ENCODE measurements at regions not wholly inside any gene's neighbourhood (a gene's known extent, or its start where the extent isn't known, plus 50 kb on each side); places are given as distances from the start of the nearest gene placed in this dataset.

DNA sequence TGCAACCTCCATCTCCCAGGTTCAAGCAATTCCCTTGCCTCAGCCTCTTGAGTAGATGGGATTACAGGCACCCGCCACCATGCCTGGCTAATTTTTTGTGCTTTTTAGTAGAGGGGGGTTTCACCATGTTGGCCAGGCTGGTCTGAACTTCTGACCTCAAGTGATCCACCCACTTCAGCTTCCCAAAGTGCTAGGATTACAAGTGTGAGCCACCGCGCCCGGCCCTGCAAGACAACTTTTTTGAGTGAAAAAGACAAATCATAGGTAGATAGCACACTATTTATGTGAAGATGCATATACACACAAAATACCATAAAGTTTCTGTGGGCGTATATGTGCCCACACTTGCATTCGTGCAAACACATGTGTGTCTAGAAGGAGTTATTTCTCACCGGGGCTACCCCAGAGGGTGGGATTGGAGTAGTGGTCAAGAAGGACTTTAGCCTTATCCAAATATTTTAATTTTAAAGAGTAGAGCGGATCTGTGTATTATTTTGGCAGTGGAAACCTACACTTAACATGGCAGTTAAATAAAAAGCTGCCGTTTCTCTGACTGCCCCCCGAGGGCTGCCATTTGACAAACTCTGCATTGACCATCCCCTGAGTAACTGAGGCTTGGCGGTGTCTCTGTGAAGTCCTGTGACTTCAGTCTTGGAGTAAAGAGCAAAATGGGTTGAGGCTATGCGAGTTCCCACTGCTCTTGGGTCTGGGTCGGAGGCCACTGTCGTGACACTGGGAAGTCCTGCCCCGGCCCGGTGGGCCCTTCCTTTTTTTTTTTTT is 93.4 kb upstream of the PTCH1 start:
- no peaks in the 10 kb centered on the region for H3K36me3 ChIP-seq (ENCODE audit: control insufficient read depth, insufficient read depth, low read length)
- H3K4me1 ChIP-seq (ENCODE audit: control insufficient read depth, insufficient read depth, low read length) = peaks cover 6% of the 10 kb centered on the region; the same call in 1 of the 2 replicates
- no peaks in the 10 kb centered on the region for H3K27me3 ChIP-seq (ENCODE audit: control insufficient read depth, insufficient read depth, low read length)
- no peak overlapping the region for H3K4me3 ChIP-seq (ENCODE audit: low read length)
- WGBS (ENCODE audit: insufficient coverage, insufficient read length) = no CpG with 5 or more reads among the region's 16 CpGs
- no peaks in the 10 kb centered on the region for H3K9me3 ChIP-seq (ENCODE audit: control insufficient read depth, insufficient read depth, low read length)
- DNase-seq (ENCODE audit: low read depth, low spot score) = no peak
- H3K27ac ChIP-seq (ENCODE audit: low read length) = no peak overlapping the region

DNA sequence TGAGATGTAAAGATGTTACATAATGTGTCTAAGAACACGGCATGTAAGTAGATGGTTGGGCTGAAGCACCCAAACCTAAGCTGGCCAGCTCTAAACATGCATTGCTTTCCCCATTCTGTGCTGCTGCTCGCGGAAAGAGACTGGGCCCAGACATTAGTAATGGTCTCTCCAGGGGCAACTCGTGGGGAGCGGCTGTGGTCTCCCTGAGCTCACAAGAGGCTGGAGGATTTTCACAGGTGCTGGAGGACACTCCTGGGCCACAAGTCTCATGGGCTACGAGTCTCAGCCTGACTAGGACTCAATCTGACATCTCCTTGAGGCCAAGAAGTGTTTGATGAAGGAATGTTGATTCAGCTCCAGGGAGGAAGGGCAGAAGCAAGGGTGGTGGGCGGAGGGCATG is 92.7 kb upstream of the PTCH1 start:
- Histone ChIP-seq H3K27ac (ENCODE audit: low read length) (no peak overlapping the region), H3K27me3 (ENCODE audit: control insufficient read depth, insufficient read depth, low read length) (no peaks in the 10 kb centered on the region), H3K4me3 (ENCODE audit: low read length) (no peak overlapping the region; the same call in 1 of the 2 replicates), H3K9me3 (ENCODE audit: control insufficient read depth, insufficient read depth, low read length) (no peaks in the 10 kb centered on the region), H3K4me1 (ENCODE audit: control insufficient read depth, insufficient read depth, low read length) (peaks cover 8% of the 10 kb centered on the region; the same call in 1 of the 2 replicates), H3K36me3 (ENCODE audit: control insufficient read depth, insufficient read depth, low read length) (no peaks in the 10 kb centered on the region)
- no peak for DNase-seq (ENCODE audit: low read depth, low spot score)
- no CpG with 5 or more reads among the region's 7 CpGs for WGBS (ENCODE audit: insufficient coverage, insufficient read length)

DNA sequence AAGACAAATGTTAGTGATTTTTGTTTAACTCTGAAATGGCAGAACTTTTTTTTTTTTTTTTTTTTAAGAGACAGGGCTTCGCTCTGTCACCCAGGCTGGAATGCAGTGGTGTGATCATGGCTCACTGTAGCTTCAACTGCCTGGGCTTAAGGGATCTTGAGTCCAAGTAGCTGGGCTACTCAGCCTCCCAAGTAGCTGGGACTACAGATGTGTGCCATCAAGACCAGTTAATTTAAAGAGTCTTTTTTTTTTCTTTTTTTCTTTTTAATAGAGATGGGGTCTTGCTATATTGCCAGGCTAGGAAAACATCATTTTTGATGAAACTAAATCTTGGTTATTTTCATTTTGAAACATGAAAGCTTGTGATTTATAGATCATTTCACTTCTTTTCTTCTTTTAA is 91.6 kb upstream of the PTCH1 start:
- Histone ChIP-seq H3K9me3 (ENCODE audit: control insufficient read depth, insufficient read depth, low read length) (no peaks in the 10 kb centered on the region), H3K36me3 (ENCODE audit: control insufficient read depth, insufficient read depth, low read length) (no peaks in the 10 kb centered on the region), H3K4me3 (ENCODE audit: low read length) (no peak overlapping the region), H3K27me3 (ENCODE audit: control insufficient read depth, insufficient read depth, low read length) (no peaks in the 10 kb centered on the region), H3K4me1 (ENCODE audit: control insufficient read depth, insufficient read depth, low read length) (peaks cover 8% of the 10 kb centered on the region; the same call in 1 of the 2 replicates), H3K27ac (ENCODE audit: low read length) (no peak overlapping the region)
- no CpG with 5 or more reads among the region's 1 CpG for WGBS (ENCODE audit: insufficient coverage, insufficient read length)
- DNase-seq (ENCODE audit: low read depth, low spot score) = no peak

DNA sequence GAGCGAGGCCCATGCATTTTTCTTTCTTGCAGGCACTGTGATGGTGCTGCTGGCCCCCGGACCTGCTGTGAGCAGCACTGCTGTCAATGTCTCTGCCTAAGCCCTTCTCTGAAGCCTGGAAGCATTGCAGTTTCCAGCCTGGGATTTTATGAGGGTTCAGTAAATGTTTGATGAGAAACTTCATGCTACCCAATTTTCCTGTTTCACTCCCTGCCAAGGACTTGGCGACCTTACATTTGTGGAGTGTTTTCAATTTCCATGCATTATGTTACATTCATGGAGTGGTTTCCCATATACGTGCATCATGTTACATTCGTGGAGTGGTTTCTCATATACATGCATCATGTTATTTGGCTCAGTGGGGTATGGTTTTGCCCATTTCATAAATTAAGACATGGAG is 90.7 kb upstream of the PTCH1 start:
- H3K4me3 ChIP-seq (ENCODE audit: low read length) = no peak overlapping the region
- H3K4me1 ChIP-seq (ENCODE audit: control insufficient read depth, insufficient read depth, low read length) = peaks cover 8% of the 10 kb centered on the region; the same call in 1 of the 2 replicates
- no peak for DNase-seq (ENCODE audit: low read depth, low spot score)
- H3K27ac ChIP-seq (ENCODE audit: low read length) = no peak overlapping the region
- WGBS (ENCODE audit: insufficient coverage, insufficient read length) = no CpG with 5 or more reads among the region's 5 CpGs
- no peaks in the 10 kb centered on the region for H3K9me3 ChIP-seq (ENCODE audit: control insufficient read depth, insufficient read depth, low read length)
- H3K36me3 ChIP-seq (ENCODE audit: control insufficient read depth, insufficient read depth, low read length) = no peaks in the 10 kb centered on the region
- no peaks in the 10 kb centered on the region for H3K27me3 ChIP-seq (ENCODE audit: control insufficient read depth, insufficient read depth, low read length)

DNA sequence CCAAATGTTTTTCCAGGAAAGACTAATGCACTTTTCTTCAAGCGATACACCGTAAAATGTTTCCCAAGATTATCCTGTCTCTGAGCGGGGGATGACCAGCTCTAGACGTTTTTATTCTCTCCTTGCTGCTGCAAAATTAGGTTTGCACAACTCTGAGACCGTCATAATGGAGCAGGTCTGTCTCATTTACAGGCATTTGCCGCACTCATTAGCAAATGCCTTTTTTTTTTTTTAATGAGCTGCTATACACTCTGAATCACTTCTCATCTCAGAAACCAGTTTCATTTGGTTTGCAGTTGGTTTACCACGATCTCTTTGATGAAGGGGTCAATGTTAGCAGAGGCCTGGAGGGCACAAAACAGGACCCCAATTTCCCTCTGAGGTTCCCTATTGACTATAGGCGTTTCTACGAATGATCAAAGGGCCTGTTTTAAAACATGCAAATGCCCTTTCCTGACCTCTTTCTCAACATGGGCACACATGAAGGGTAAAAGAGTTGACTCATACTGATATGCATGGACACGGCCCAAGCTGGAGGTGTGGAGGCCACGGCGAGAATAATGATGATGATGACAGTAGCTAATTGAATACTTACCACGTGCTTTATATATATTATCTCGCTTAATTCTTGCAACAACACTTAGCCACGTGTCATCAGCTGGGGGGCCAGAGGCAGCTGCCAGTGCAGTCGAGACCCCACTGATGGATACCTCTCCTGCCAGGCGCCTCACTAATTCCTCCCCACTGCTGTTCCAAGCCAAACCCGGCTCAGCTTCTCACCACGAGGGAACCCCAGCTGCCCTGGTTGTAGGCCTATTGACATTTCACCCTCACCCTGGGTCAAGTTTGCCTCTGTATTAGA is 89.9 kb upstream of the PTCH1 start:
- Histone ChIP-seq H3K27me3 (ENCODE audit: control insufficient read depth, insufficient read depth, low read length) (no peaks in the 10 kb centered on the region), H3K4me3 (ENCODE audit: low read length) (no peak overlapping the region), H3K36me3 (ENCODE audit: control insufficient read depth, insufficient read depth, low read length) (no peaks in the 10 kb centered on the region), H3K27ac (ENCODE audit: low read length) (no peak overlapping the region), H3K9me3 (ENCODE audit: control insufficient read depth, insufficient read depth, low read length) (no peaks in the 10 kb centered on the region), H3K4me1 (ENCODE audit: control insufficient read depth, insufficient read depth, low read length) (peaks cover 8% of the 10 kb centered on the region; the same call in 1 of the 2 replicates)
- no peak for DNase-seq (ENCODE audit: low read depth, low spot score)
- whole genome bisulfite sequencing (ENCODE audit: insufficient coverage, insufficient read length) = no CpG with 5 or more reads among the region's 19 CpGs

DNA sequence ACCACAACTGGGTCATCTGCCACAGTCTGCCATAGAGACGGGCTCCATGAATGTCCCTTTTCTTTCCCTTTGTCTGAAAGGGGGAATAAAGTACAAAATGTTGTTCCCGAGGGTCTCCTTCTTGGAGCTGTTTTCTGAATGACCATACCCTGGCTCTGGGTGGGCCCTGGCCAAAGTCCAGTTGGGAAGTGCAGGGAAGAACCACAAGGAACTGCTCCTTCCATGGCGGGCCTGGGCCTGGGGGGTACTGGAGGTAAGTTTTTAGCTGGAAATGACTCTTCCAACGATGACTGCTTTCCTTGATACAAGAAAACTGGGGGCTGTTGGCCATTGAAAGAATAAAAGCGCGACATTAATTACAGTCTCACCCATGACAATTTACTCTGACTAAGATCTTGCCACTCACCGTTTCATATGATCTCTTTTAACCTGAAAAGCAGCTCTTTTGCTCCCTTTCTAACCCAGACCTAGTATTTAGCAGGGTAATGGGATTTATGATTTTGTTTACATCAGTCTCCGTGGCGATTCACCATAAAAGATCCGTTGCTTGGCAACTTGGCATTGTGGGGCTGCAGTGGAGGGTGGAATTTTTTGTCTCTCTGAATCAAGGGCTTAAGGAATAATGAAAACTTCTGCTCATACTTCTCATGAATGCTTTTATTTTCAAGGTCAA is 89.2 kb upstream of the PTCH1 start:
- DNase-seq (ENCODE audit: low read depth, low spot score) = no peak
- Histone ChIP-seq H3K27ac (ENCODE audit: low read length) (no peak overlapping the region), H3K36me3 (ENCODE audit: control insufficient read depth, insufficient read depth, low read length) (no peaks in the 10 kb centered on the region), H3K4me3 (ENCODE audit: low read length) (no peak overlapping the region), H3K27me3 (ENCODE audit: control insufficient read depth, insufficient read depth, low read length) (no peaks in the 10 kb centered on the region), H3K4me1 (ENCODE audit: control insufficient read depth, insufficient read depth, low read length) (peaks cover 8% of the 10 kb centered on the region; the same call in 1 of the 2 replicates), H3K9me3 (ENCODE audit: control insufficient read depth, insufficient read depth, low read length) (no peaks in the 10 kb centered on the region)
- no CpG with 5 or more reads among the region's 10 CpGs for WGBS (ENCODE audit: insufficient coverage, insufficient read length)

DNA sequence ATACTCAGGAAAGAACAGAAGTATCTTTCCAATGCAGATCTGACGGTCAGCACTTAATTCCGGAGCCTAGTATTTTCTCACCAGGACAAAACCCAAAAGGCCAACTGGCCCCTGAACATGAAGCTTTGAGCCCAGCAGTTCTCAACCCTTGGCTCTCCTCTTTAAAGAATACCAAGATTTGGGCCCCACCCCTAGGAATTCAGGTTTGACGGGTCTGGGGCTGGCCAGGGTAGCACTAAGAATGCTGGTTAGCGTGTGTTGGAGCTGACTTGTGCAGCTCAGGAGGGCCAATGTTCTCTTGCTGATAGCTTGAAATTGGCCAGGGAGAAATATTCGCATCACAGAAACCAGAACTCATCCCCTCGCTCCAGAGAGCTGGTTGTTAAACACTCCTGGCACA is 88.3 kb upstream of the PTCH1 start:
- no peaks in the 10 kb centered on the region for H3K9me3 ChIP-seq (ENCODE audit: control insufficient read depth, insufficient read depth, low read length)
- H3K4me3 ChIP-seq (ENCODE audit: low read length) = no peak overlapping the region
- H3K4me1 ChIP-seq (ENCODE audit: control insufficient read depth, insufficient read depth, low read length) = peaks cover 8% of the 10 kb centered on the region; the same call in 1 of the 2 replicates
- no peaks in the 10 kb centered on the region for H3K36me3 ChIP-seq (ENCODE audit: control insufficient read depth, insufficient read depth, low read length)
- H3K27ac ChIP-seq (ENCODE audit: low read length) = no peak overlapping the region
- no peak for DNase-seq (ENCODE audit: low read depth, low spot score)
- no CpG with 5 or more reads among the region's 6 CpGs for WGBS (ENCODE audit: insufficient coverage, insufficient read length)
- no peaks in the 10 kb centered on the region for H3K27me3 ChIP-seq (ENCODE audit: control insufficient read depth, insufficient read depth, low read length)

DNA sequence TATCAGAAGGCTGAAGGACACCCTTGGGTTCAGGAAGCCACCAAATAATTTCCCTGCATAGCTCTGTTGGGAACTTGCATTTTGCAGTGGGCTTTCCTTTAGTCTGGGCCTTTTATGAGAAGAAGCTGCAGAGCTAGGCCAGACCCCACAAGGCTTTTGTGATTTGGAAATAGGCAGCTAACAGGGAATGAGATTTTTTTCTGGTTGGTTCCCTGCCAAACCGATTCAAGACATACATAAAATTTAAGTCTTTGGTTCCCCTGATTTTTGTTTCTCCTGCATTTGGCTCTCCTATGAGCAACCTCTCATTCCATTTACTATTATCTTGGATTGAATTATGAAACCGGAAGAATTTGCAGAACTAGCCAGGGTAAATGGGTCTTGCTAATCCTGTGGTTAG is 81.5 kb upstream of the PTCH1 start:
- Histone ChIP-seq H3K4me1 (ENCODE audit: control insufficient read depth, insufficient read depth, low read length) (no peaks in the 10 kb centered on the region), H3K27ac (ENCODE audit: low read length) (no peak overlapping the region), H3K4me3 (ENCODE audit: low read length) (no peak overlapping the region), H3K9me3 (ENCODE audit: control insufficient read depth, insufficient read depth, low read length) (no peaks in the 10 kb centered on the region), H3K27me3 (ENCODE audit: control insufficient read depth, insufficient read depth, low read length) (no peaks in the 10 kb centered on the region), H3K36me3 (ENCODE audit: control insufficient read depth, insufficient read depth, low read length) (no peaks in the 10 kb centered on the region)
- DNase-seq (ENCODE audit: low read depth, low spot score) = no peak
- no CpG with 5 or more reads among the region's 2 CpGs for WGBS (ENCODE audit: insufficient coverage, insufficient read length)

DNA sequence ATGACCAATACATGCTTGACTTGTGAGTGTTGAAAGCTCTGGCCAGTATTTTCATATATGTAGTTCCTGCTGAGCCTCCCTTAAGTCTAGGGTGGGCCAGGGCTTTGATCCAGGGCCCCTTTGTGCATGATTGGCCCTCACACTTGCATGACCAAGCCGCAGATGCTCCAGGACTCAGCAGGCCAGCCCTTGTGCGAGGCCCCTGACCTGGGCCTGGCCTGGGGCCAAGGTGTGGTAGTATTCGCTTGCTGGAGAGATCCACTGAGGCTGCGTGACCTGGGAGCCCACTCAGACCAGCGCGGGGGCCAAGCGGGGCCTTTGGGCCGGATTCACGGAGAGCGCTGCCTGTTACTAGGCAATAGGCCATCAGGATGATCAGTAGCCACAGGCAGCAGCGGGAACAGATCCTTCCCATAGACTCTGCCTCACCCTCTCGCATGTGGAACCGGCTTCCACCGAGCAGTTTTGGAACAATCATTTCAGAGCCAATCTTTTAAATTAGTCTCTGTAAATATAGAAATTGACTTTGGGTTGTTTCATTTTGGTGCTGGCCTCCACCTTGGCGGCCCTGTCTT is 79.0 kb upstream of the PTCH1 start:
- no peak overlapping the region for H3K27ac ChIP-seq (ENCODE audit: low read length)
- no peak for DNase-seq (ENCODE audit: low read depth, low spot score)
- H3K36me3 ChIP-seq (ENCODE audit: control insufficient read depth, insufficient read depth, low read length) = no peaks in the 10 kb centered on the region
- H3K4me3 ChIP-seq (ENCODE audit: low read length) = no peak overlapping the region
- H3K4me1 ChIP-seq (ENCODE audit: control insufficient read depth, insufficient read depth, low read length) = no peaks in the 10 kb centered on the region
- H3K9me3 ChIP-seq (ENCODE audit: control insufficient read depth, insufficient read depth, low read length) = no peaks in the 10 kb centered on the region
- no CpG with 5 or more reads among the region's 15 CpGs for WGBS (ENCODE audit: insufficient coverage, insufficient read length)
- no peaks in the 10 kb centered on the region for H3K27me3 ChIP-seq (ENCODE audit: control insufficient read depth, insufficient read depth, low read length)

DNA sequence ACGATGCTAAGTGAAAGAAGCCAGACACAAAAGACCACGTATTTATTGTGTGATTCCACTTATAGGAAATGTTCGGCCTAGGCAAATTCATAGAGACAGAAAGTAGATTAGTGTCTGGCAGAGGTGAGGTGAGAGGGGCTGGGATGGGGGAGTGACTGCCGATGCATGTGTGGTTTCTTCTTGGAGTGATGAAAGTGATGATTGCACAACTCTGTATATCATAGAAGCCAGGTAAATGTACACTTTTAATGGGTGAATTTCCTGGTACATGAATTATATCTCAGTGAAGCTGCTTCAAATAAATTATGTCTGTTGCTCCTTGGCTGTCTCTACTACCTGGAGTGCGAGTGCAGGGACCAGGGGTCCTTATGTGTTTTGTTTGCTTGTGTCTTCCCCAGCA is 76.2 kb upstream of the PTCH1 start:
- Histone ChIP-seq H3K27ac (ENCODE audit: low read length) (no peak overlapping the region), H3K27me3 (ENCODE audit: control insufficient read depth, insufficient read depth, low read length) (no peaks in the 10 kb centered on the region), H3K4me1 (ENCODE audit: control insufficient read depth, insufficient read depth, low read length) (no peaks in the 10 kb centered on the region), H3K9me3 (ENCODE audit: control insufficient read depth, insufficient read depth, low read length) (no peaks in the 10 kb centered on the region), H3K36me3 (ENCODE audit: control insufficient read depth, insufficient read depth, low read length) (no peaks in the 10 kb centered on the region), H3K4me3 (ENCODE audit: low read length) (no peak overlapping the region)
- DNase-seq (ENCODE audit: low read depth, low spot score) = no peak
- no CpG with 5 or more reads among the region's 5 CpGs for WGBS (ENCODE audit: insufficient coverage, insufficient read length)

Measured in iPS DF 6.9 (cell line).